CD14-positive monocyte (primary cell): ENCODE measurements at regions not wholly inside any gene's neighbourhood (a gene's known extent, or its start where the extent isn't known, plus 50 kb on each side); places are given as distances from the start of the nearest gene placed in this dataset.

Experiments
- DNase-seq, 3 donors: peaks; one replicate each; pipeline ENCODE4 v3.0.0-alpha.2; 2011 to 2022
- H2AFZ ChIP-seq: 2 replicates; pipeline ENCODE4 v1.6.0; 2012; ENCODE audit warnings: mild to moderate bottlenecking, low read depth, low read length, inconsistent platforms; ENCODE audit not compliant: insufficient read depth, poor library complexity, severe bottlenecking
- H3K27ac ChIP-seq, 2 donors: 1 replicate in 1 of 2; 2 replicates in 1 of 2; pipeline ENCODE4 v1.5.1; 2012 to 2013; ENCODE audit warnings: low read length in 2 of 2, control low read depth in 1 of 2, inconsistent platforms in 1 of 2, low read depth in 1 of 2, mild to moderate bottlenecking in 1 of 2
- H3K27me3 ChIP-seq, 2 donors: one replicate each; pipeline versions ENCODE4 v1.6.0 to v1.6.1; 2011 to 2013; ENCODE audit warnings: low read length in 2 of 2; ENCODE audit not compliant: control insufficient read depth in 2 of 2, insufficient read depth in 2 of 2
- H3K36me3 ChIP-seq, 2 donors: replicated peaks in 1 of 2; 1 replicate in 1 of 2; 2 replicates in 1 of 2; pipeline versions ENCODE4 v1.5.1 to v1.6.1; 2012 to 2013; ENCODE audit warnings: low read length in 2 of 2, control low read depth in 1 of 2, inconsistent platforms in 1 of 2, mild to moderate bottlenecking in 1 of 2; ENCODE audit not compliant: insufficient read depth in 2 of 2, control insufficient read depth in 1 of 2
- H3K4me1 ChIP-seq, 2 donors: 1 replicate in 1 of 2; 2 replicates in 1 of 2; pipeline versions ENCODE4 v1.5.1 to v1.6.1; 2012 to 2013; ENCODE audit warnings: low read length in 2 of 2, control low read depth in 1 of 2, inconsistent platforms in 1 of 2, mild to moderate bottlenecking in 1 of 2, moderate library complexity in 1 of 2; ENCODE audit not compliant: insufficient read depth in 2 of 2, control insufficient read depth in 1 of 2
- H3K4me2 ChIP-seq: replicated peaks from 2 replicates; pipeline ENCODE3; 2012; ENCODE audit warnings: low read length, moderate library complexity, mild to moderate bottlenecking; ENCODE audit not compliant: poor library complexity, severe bottlenecking; ENCODE audit errors: extremely low read depth
- H3K4me3 ChIP-seq, 3 experiments: fragments of 200-600 bp in 1 of 3; sonication (generic) in 1 of 3; replicated peaks in 1 of 3; 1 replicate in 2 of 3; 2 replicates in 1 of 3; pipeline ENCODE4 v1.5.1; 2011 to 2013; ENCODE audit warnings: low read length in 3 of 3, mild to moderate bottlenecking in 3 of 3, control low read depth in 2 of 3, low read depth in 2 of 3, inconsistent platforms in 1 of 3, moderate library complexity in 1 of 3
- H3K79me2 ChIP-seq: 2 replicates; pipeline ENCODE4 v1.6.0; 2012; ENCODE audit warnings: mild to moderate bottlenecking, control low read depth, inconsistent platforms, low read length, moderate library complexity; ENCODE audit not compliant: insufficient read depth
- H3K9ac ChIP-seq: 2 replicates; pipeline ENCODE4 v1.6.0; 2017; ENCODE audit warnings: low read length, mild to moderate bottlenecking; ENCODE audit not compliant: insufficient read depth, poor library complexity, severe bottlenecking
- H3K9me3 ChIP-seq, 2 donors: replicated peaks in 1 of 2; 1 replicate in 1 of 2; 2 replicates in 1 of 2; pipeline versions ENCODE4 v1.5.1 to v1.6.1; 2012 to 2013; ENCODE audit warnings: low read length in 2 of 2, control low read depth in 1 of 2; ENCODE audit not compliant: control insufficient read depth in 1 of 2, insufficient read depth in 1 of 2
- H4K20me1 ChIP-seq: 2 replicates; pipeline ENCODE4 v1.6.0; 2012; ENCODE audit warnings: mild to moderate bottlenecking, low read length, control low read depth, moderate library complexity; ENCODE audit not compliant: insufficient read depth
- H3K27ac Mint-ChIP-seq, 7 donors: one replicate each; pipeline ENCODE4 v1.8.0; 2020; ENCODE audit warnings: mild to moderate bottlenecking in 7 of 7, mixed read lengths in 7 of 7, moderate library complexity in 6 of 7, inconsistent platforms in 2 of 7
- H3K27me3 Mint-ChIP-seq, 3 donors: one replicate each; pipeline ENCODE4 v1.8.0; 2021 to 2022; ENCODE audit warnings: low read depth in 3 of 3, mild to moderate bottlenecking in 3 of 3, mixed read lengths in 3 of 3, moderate library complexity in 3 of 3, inconsistent platforms in 1 of 3
- H3K36me3 Mint-ChIP-seq, 2 donors: one replicate each; pipeline ENCODE4 v1.8.0; 2020; ENCODE audit warnings: mixed read lengths in 2 of 2, inconsistent platforms in 1 of 2, mild to moderate bottlenecking in 1 of 2
- H3K4me1 Mint-ChIP-seq: one replicate; pipeline ENCODE4 v1.8.0; 2020; ENCODE audit warnings: mild to moderate bottlenecking, mixed read lengths
- H3K4me3 Mint-ChIP-seq, 2 donors: one replicate each; pipeline ENCODE4 v1.8.0; 2020; ENCODE audit warnings: mild to moderate bottlenecking in 2 of 2, mixed read lengths in 2 of 2, moderate library complexity in 1 of 2
- H3K9me3 Mint-ChIP-seq, 7 donors: one replicate each; pipeline ENCODE4 v1.8.0; 2020 to 2022; ENCODE audit warnings: mixed read lengths in 7 of 7, mild to moderate bottlenecking in 6 of 7, moderate library complexity in 6 of 7, inconsistent platforms in 2 of 7
- WGBS: methylation state at CpG from one replicate; pipeline ENCODE4 v1.1.5; 2013; ENCODE audit warnings: missing lambda C conversion rate; ENCODE audit not compliant: insufficient coverage; 5-methylcytosine and 5-hydroxymethylcytosine counted together
- intact Hi-C, 2 donors: fragments of 100-400 bp; cut with micrococcal nuclease; formaldehyde crosslinking; loops; one replicate each; pipeline versions ENCODE4 v1.15.0 to v1.15.1; 2023
- TF ChIP-seq, protein P1 (sequence below): fragments of 200-600 bp; IDR thresholded peaks from one replicate; pipeline ENCODE4 v1.8.0; 2022; ENCODE audit warnings: antibody characterized with exemption, mild to moderate bottlenecking

- no peaks in the 10 kb centered on the region for H3K4me1 ChIP-seq
- Mint-ChIP-seq H3K4me1 (no peaks in the 10 kb centered on the region), H3K27ac (no peak overlapping the region), H3K9me3 (peaks cover 0 to 18% (median 9%) of the 10 kb centered on the region in 7 donors), H3K4me3 (no peak overlapping the region), H3K36me3 (no peaks in the 10 kb centered on the region), H3K27me3 (peaks cover 5 to 16% (median 10%) of the 10 kb centered on the region in 3 donors)
- intact Hi-C loops, result no loop called here
- TF ChIP-seq, protein P1, sequence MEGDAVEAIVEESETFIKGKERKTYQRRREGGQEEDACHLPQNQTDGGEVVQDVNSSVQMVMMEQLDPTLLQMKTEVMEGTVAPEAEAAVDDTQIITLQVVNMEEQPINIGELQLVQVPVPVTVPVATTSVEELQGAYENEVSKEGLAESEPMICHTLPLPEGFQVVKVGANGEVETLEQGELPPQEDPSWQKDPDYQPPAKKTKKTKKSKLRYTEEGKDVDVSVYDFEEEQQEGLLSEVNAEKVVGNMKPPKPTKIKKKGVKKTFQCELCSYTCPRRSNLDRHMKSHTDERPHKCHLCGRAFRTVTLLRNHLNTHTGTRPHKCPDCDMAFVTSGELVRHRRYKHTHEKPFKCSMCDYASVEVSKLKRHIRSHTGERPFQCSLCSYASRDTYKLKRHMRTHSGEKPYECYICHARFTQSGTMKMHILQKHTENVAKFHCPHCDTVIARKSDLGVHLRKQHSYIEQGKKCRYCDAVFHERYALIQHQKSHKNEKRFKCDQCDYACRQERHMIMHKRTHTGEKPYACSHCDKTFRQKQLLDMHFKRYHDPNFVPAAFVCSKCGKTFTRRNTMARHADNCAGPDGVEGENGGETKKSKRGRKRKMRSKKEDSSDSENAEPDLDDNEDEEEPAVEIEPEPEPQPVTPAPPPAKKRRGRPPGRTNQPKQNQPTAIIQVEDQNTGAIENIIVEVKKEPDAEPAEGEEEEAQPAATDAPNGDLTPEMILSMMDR, result no peak
- no peak for DNase-seq
- no peak overlapping the region for H2AFZ ChIP-seq
- no peaks in the 10 kb centered on the region for H3K9me3 ChIP-seq
- no peaks in the 10 kb centered on the region for H3K79me2 ChIP-seq
- H3K4me2 ChIP-seq, result no peak overlapping the region
- H3K27ac ChIP-seq, result no peak overlapping the region
- no peak overlapping the region for H3K9ac ChIP-seq
- H4K20me1 ChIP-seq, result no peaks in the 10 kb centered on the region
- 90% methylated on average over 4 of the region's 10 CpGs for WGBS
- H3K27me3 ChIP-seq, result peaks cover 0 to 2% of the 10 kb centered on the region in 2 donors
- H3K36me3 ChIP-seq, result no peaks in the 10 kb centered on the region
- no peak overlapping the region for H3K4me3 ChIP-seq
Observed at GRCh38 chr1:30588311-30589073, 134.9 kb downstream of the MATN1 start.

GRCh38 chr1:30586671-30587070 is 136.7 kb downstream of the MATN1 start:
- H3K4me2 ChIP-seq, result no peak overlapping the region
- no peak overlapping the region for H3K27ac ChIP-seq
- WGBS, result 78% methylated on average over 7 of the region's 7 CpGs
- no peaks in the 10 kb centered on the region for H3K36me3 ChIP-seq
- H4K20me1 ChIP-seq, result no peaks in the 10 kb centered on the region
- H2AFZ ChIP-seq, result no peak overlapping the region
- no peaks in the 10 kb centered on the region for H3K79me2 ChIP-seq
- no peak overlapping the region for H3K4me3 ChIP-seq
- no peaks in the 10 kb centered on the region for H3K36me3 Mint-ChIP-seq
- no peak for DNase-seq
- H3K9me3 ChIP-seq, result no peaks in the 10 kb centered on the region
- H3K4me1 ChIP-seq, result no peaks in the 10 kb centered on the region
- TF ChIP-seq, protein P1, result no peak
- peak overlapping the region in 2 of 7 donors; percentile 54 to 74 for H3K27ac Mint-ChIP-seq
- intact Hi-C loops, result no loop called here
- no peak overlapping the region for H3K4me3 Mint-ChIP-seq
- peaks cover 6 to 13% (median 10%) of the 10 kb centered on the region in 3 donors for H3K27me3 Mint-ChIP-seq
- H3K9me3 Mint-ChIP-seq, result peaks cover 2 to 23% (median 19%) of the 10 kb centered on the region in 7 donors
- peaks cover 0 to 2% of the 10 kb centered on the region in 2 donors for H3K27me3 ChIP-seq
- no peak overlapping the region for H3K9ac ChIP-seq
- H3K4me1 Mint-ChIP-seq, result no peaks in the 10 kb centered on the region
